HG03097 (cell line): ENCODE measurements at regions not wholly inside any gene's neighbourhood (a gene's known extent, or its start where the extent isn't known, plus 50 kb on each side); places are given as distances from the start of the nearest gene placed in this dataset.
"Not testable (repeated sequence)": the region's sequence is repeated elsewhere in the genome, so short reads cannot be mapped to it uniquely, and the experiment has no call there.

Experiments
- ATAC-seq: cut with Tn5 transposase; IDR thresholded peaks from one replicate; pipeline ENCODE4 v1.9.1; 2021; ENCODE audit not compliant: unreplicated experiment, low FRiP score

- ATAC-seq, result no peak
Observed at GRCh38 chr7:131653418-131654248, 97.2 kb upstream of the PODXL start.

GRCh38 chr7:131652934-131653333, 96.5 kb upstream of the PODXL start:
- ATAC-seq, result no peak

- no peak for ATAC-seq
Observed at GRCh38 chr7:131652194-131652593, 95.8 kb upstream of the PODXL start.

DNA sequence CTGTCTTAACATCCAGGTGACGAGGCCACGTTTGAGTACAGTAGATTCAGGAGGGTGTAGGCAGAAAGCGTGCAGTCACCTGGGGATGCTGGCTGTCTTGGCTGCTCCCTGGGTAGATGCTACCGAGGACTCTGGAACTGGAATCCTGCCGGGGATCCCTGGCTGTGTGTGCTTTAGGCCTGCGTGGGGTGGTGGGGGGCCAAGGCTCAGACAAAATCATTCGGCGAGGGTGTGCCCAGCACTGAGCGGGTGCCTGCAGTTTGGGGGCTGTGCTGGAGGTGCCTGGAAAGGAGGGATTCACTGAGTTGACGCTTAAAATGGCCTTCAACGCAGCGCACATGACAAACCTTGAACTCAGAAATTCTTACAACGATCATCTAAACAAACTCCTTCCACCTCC, 93.5 kb upstream of the PODXL start:
- no peak for ATAC-seq

DNA sequence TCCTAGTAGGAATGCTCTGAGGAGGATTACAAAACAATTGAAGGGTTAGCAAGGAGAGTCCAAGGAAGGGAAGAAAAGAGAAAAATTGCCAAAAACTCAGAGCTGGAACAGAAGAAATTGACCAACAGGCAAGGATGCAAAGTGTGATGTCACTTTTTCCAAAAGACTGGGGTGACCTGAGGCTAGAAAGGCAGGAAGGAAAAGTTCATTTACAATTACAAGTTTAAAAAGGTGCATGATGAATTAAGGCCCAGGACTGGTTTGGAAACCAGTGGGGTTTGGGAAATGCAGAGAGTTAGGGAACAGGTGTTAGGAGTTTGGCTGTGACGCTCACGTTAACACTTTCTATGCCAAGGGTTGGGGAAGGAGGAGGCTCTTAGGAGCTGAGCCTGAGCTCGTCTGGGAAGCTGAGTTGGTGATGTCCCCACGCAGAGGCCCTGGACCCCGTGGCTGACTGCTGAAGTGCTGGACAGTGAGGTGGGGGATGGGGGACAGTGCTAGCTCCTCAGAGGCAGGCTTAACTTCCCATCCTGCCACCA, 92.6 kb upstream of the PODXL start:
- ATAC-seq, result no peak

GRCh38 chr7:131648491-131648890, 92.1 kb upstream of the PODXL start:
- ATAC-seq, result no peak

DNA sequence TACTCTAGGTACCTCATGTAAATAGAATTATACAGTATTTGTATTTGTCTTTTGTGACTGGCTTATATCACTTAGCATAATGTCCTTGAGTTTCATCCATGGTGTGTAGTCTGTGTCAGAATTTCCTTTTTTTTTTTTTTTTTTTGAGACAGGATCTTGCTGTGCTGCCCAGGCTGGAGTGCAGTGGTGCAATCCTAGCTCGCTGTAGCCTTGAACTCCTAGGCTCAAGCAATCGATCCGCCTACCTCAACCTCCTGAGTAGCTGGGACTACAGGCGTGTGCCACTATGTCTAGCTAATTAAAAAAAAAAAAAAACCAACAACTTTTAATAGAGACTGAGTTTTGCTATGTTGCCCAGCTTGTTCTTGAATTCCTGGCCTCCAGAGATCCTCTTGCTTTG, 89.8 kb upstream of the PODXL start:
- ATAC-seq, result no peak

DNA sequence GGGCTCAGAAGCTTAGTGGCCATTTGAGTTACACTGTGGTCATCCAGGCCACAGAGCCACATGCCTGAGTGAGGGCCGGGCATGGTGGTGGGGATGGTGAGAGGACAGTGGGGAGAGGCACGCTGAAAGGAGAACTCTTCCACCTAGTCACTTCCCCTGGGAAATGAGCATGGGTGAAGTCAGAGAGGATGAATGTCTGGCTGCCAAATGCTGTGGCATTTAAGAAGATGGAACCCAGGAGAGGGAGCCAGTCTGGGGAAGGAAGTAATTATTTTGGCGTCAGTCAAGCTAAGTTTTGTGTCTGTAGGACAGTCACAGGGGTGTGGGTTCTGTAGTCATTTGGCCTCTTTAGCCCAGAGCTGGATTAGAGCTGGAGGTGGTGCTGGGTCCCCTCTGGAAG, 86.0 kb upstream of the PODXL start:
- ATAC-seq, result no peak

- ATAC-seq, result no peak
Observed at GRCh38 chr7:131640686-131641085, 84.3 kb upstream of the PODXL start.

DNA sequence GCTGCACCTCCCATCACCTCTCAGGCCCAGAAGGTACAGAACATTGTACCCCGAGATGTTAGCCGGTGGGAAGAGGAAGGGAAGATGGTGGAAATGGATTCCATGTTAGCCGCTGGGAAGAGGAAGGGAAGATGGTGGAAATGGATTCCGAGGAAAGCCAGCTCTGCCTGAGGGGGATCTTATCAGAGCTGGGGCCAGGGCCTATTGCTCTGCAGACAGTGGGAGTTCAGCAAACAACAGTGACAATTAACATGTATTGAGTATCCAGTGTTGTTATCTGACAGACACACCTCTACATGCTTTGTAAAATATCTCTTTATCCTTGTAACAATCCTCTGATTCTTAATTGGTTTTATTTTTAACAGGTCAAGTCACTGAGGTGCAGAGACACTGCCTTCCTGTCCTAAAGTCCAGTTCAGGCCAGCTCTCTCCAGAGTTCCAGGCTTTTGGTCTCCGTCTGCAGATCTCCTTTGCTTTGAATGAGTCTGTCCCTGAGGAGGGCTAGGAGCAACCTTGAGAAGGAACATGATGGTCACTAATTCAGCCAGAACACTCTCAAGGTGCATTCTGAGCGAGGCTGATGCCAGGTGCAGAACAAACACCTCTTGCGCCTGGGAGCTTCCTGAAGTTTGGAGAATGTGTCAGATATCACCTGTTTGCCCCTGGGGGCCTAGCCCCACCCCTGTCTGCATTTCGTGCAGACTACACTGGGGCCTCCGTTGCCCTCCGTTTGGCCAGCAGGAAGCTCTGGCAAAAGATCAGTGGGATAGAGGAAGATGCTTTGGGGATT, 82.4 kb upstream of the PODXL start:
- no peak for ATAC-seq

GRCh38 chr7:131637859-131638258, 81.4 kb upstream of the PODXL start:
- ATAC-seq, result no peak

- no peak for ATAC-seq
Observed at GRCh38 chr7:131636092-131636491, 79.7 kb upstream of the PODXL start.

GRCh38 chr7:131634197-131634596, 77.8 kb upstream of the PODXL start:
- ATAC-seq, result not testable (repeated sequence)

GRCh38 chr7:131633342-131633843, 77.0 kb upstream of the PODXL start:
- no peak for ATAC-seq

DNA sequence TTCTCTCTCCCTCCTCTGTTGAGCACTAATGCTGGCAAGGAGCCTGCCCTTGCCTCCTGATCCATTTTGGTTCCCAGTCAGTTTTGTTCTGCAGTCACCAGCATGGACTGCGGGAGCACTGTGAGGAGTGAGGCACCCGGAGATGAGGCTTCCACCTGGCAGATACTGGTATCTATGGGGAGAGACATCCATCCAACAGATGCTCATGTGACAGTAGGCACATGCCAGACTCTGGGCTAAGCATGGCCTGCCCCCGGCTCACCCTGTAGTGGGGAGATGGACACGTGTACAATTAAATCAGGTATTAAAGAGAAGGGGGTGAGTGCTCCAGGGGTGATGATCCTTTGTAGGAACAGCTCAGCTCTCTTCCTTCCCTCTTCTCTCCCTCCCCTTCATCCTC, 74.0 kb upstream of the PODXL start:
- no peak for ATAC-seq

DNA sequence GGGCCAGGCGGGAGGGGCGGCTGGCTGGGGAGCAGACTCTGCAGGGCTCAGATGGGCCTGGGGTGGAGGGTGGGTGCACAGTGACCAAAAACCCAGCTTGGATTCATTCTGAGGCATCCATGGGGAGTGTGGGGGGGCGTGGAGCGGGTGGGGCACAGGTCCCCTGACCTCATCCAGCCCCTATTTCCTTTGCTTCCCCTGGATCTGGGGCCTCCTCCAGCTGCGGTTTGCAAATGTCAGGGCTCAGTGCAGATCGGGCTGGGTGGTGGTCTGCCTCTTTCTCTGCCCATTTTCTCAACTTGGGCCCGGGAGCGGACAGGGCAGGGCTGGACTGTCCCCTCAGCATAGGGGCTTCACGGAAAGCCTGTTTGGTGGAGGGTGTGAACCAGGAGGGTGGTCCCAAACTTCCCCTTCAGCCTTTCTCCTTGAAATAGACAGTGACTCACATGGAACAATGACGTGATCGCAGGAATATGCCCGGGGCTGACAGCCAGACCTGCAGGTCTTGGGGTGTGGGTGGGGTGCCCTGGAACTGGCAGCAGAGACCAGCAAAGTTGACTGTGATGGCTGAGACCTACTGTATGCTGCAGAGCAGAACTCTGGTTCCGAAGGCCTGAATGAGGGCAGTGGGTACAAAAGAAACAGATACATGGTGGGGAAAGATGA, 72.9 kb upstream of the PODXL start:
- no peak for ATAC-seq

GRCh38 chr7:131628634-131629033, 72.2 kb upstream of the PODXL start:
- no peak for ATAC-seq

GRCh38 chr7:131627735-131628190, 71.3 kb upstream of the PODXL start:
- ATAC-seq, result no peak

DNA sequence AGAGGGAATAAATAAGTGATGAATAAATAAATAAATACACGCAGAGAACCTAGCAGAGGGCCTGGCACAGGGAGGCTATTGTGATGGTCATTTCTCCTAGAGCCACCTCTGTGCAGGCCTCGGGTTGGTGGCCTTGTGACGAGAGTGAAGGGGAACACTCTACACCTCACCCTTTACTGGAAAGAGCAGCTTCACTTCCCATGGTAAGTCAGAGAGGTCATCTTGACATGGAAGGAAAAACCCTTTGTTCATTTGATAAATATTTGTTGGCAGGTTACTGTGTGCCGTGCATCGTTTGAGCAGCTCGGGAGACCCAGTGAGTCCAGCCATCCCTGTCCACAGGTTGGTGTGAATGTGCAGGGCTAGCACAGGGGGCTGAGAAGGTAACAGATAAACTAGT, 70.2 kb upstream of the PODXL start:
- no peak for ATAC-seq

DNA sequence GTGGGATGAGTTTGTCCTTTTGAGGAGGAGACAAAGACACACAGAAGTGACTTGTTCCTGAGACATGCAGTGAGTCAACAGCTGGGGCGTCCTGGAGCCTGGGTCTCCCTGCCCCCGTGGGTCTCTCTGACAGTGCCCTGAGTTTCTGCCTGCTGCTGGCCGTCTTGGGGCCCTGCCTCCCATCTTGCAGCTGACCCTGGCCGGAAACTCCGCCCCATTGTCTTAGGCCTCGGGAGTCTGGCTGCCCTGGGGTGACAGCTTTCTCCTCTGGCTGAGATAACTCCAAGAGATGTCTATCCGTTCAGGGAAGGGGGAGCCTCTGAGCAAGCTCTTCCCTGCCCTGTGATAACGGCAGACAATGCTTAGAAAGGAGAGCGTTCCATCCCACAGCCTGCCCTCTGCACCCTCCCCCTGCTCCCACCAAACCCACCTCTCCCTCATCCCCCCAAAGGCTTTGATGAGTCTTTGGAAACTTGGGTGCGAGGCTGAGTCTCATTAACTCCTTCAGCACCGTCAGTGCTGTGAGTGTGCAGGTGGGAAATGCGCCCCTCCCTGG, 69.5 kb upstream of the PODXL start:
- no peak for ATAC-seq

GRCh38 chr7:131625345-131625744, 68.9 kb upstream of the PODXL start:
- ATAC-seq, result not testable (repeated sequence)
